IPS DF 4.7 (cell line): ENCODE measurements at regions not wholly inside any gene's neighbourhood (a gene's known extent, or its start where the extent isn't known, plus 50 kb on each side); places are given as distances from the start of the nearest gene placed in this dataset.
"Not testable (repeated sequence)": the region's sequence is repeated elsewhere in the genome, so short reads cannot be mapped to it uniquely, and the experiment has no call there.

ENCODE experiments used
- DNase-seq: peaks from one replicate; pipeline ENCODE4 v3.0.0-alpha.2; 2013; ENCODE audit warnings: low spot score; ENCODE audit errors: extremely low read depth

GRCh38 chr14:37711831-37712475, 116.5 kb downstream of the TTC6 start:
- no peak for DNase-seq

- DNase-seq, result not testable (repeated sequence)
These were observed 117.0 kb downstream of the TTC6 start for GRCh38 chr14:37712476-37712860.

GRCh38 chr14:37712976-37713431, 117.6 kb downstream of the TTC6 start:
- no peak for DNase-seq

- no peak for DNase-seq
These were observed 124.7 kb downstream of the TTC6 start for GRCh38 chr14:37720131-37720530.

GRCh38 chr14:37721976-37722659, 126.7 kb downstream of the TTC6 start:
- no peak for DNase-seq

GRCh38 chr14:37723515-37723914, 128.1 kb downstream of the TTC6 start:
- DNase-seq, result no peak

GRCh38 chr14:37726708-37727107, 131.3 kb downstream of the TTC6 start:
- no peak for DNase-seq

- no peak for DNase-seq
These were observed 133.8 kb downstream of the TTC6 start for GRCh38 chr14:37729218-37729617.

GRCh38 chr14:37731094-37731493, 135.7 kb downstream of the TTC6 start:
- no peak for DNase-seq

GRCh38 chr14:37745657-37746056, 150.2 kb downstream of the TTC6 start:
- DNase-seq, result no peak

GRCh38 chr14:37746140-37746832, 150.9 kb downstream of the TTC6 start:
- no peak for DNase-seq

GRCh38 chr14:37753459-37753858, 158.0 kb downstream of the TTC6 start:
- no peak for DNase-seq

- DNase-seq, result not testable (repeated sequence)
These were observed 164.8 kb downstream of the TTC6 start for GRCh38 chr14:37760275-37760674.

- DNase-seq, result no peak
These were observed 167.8 kb downstream of the TTC6 start for GRCh38 chr14:37763266-37763665.

- not testable (repeated sequence) for DNase-seq
These were observed 176.9 kb downstream of the TTC6 start for GRCh38 chr14:37772283-37772682.

GRCh38 chr14:37776791-37777499, 181.5 kb downstream of the TTC6 start:
- no peak for DNase-seq

- no peak for DNase-seq
These were observed 182.9 kb downstream of the TTC6 start for GRCh38 chr14:37778135-37778943.

- no peak for DNase-seq
These were observed 184.1 kb downstream of the TTC6 start for GRCh38 chr14:37779480-37779879.

GRCh38 chr14:37780731-37781130, 185.3 kb downstream of the TTC6 start:
- not testable (repeated sequence) for DNase-seq

GRCh38 chr14:37784203-37784826, 188.9 kb downstream of the TTC6 start:
- DNase-seq, result not testable (repeated sequence)
